T-helper 2 cell (primary cell): ENCODE measurements at regions not wholly inside any gene's neighbourhood (a gene's known extent, or its start where the extent isn't known, plus 50 kb on each side); places are given as distances from the start of the nearest gene placed in this dataset.
A peak's percentile ranks its signal among the peaks of the same experiment; 100 is the strongest.
"Not testable (repeated sequence)": the region's sequence is repeated elsewhere in the genome, so short reads cannot be mapped to it uniquely, and the experiment has no call there.

Experiments
- DNase-seq, 5 experiments: peaks; one replicate each; pipeline versions ENCODE4 v3.0.0 to v3.0.0-alpha.2; 2012 to 2022

- no peak for DNase-seq
Observed at GRCh38 chr10:125554016-125554703, 128.8 kb downstream of the TEX36 start.

DNA sequence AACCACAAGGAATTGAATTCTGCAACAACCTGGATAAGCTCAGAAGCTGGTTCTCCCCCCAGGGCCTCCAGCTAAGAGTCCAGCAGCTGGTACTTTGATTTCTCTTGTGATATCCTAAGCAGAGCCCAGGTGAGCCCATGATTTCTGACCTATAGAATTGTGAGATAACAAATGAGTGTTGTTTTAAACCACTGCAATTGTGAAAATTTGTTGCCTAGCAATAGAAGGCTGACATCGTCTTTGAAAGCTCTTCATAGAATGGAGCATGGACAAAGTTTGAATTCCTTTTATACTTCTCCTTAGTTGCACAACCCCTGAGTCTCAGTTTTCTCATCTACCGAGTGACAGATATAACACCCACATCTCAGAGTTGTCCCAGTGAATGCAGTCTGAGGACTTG lies 129.9 kb downstream of the TEX36 start:
- no peak for DNase-seq

DNA sequence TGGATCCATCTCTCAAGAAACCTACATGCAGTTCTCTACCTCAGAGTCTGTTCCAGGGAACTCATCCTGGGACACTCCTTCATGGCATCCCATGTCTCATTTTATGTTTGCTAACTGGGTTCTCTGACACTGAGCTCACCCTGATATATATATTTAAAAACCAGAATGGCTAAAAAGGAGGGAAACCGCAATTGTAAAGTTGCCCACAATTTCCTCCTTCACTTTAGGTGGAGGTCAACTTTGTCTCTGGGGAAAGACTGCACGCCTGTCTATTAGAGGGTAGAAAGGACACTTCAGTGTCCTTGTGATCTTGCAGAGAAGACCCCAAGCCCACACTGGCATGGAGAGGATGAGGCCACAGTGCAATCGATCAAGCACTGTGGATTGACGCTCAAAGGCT lies 131.7 kb downstream of the TEX36 start:
- no peak for DNase-seq

GRCh38 chr10:125550362-125550761 lies 132.6 kb downstream of the TEX36 start:
- DNase-seq, result no peak

DNA sequence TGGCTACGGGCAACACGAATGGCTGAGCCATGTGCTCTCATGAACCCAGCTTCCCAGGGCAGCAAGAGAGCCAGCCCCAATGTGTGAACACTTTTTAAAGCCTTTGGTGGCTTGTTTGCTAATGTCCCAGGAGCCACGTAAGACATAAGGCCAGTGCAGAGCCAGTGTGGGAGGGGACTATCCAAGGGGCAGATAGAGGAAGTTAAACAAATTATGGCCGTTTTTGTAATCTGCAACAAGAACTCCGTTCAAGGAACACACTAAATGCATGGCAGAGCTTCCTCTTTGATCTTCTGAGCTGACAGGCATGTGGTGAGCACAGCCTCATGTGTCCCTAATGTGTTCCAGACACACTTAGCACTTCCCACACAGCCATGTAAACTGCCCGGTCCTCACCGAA lies 133.3 kb downstream of the TEX36 start:
- no peak for DNase-seq

GRCh38 chr10:125548878-125549277 lies 134.1 kb downstream of the TEX36 start:
- no peak for DNase-seq

- DNase-seq, result no peak
Observed at GRCh38 chr10:125548356-125548755, 134.6 kb downstream of the TEX36 start.

DNA sequence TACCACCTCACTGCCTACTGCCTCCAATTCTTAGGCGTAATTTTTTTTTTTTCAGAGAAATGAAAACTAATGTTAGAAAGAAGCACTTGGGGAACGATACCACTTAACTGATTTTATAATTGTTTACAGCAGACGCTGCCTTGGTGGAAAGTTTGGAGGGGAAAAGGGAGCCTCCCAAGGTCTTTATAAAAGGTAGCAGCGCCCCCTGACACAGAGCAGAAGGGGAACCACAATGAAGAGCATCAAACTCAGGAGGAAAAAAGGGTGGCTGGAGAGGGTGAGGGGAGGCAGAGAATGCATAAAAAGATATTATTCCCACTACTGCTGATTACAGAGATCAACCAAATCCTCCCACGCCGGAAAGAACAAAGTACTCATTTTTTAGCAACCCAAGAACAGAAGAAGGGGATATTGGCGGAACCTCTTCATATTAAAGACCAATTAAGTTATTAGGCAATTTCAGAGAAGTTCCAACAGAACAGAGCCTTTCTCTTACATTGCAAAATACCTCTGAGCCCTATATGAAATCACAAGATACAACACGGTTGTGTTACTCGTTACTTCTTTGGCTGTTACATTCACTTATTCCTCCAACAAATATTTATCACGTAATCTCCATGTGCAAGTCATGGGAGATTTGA lies 135.8 kb downstream of the TEX36 start:
- no peak for DNase-seq

GRCh38 chr10:125543796-125544195 lies 139.2 kb downstream of the TEX36 start:
- no peak for DNase-seq

- no peak for DNase-seq
Observed at GRCh38 chr10:125538947-125539731, 143.8 kb downstream of the TEX36 start.

- DNase-seq, result no peak
Observed at GRCh38 chr10:125536236-125536635, 146.7 kb downstream of the TEX36 start.

DNA sequence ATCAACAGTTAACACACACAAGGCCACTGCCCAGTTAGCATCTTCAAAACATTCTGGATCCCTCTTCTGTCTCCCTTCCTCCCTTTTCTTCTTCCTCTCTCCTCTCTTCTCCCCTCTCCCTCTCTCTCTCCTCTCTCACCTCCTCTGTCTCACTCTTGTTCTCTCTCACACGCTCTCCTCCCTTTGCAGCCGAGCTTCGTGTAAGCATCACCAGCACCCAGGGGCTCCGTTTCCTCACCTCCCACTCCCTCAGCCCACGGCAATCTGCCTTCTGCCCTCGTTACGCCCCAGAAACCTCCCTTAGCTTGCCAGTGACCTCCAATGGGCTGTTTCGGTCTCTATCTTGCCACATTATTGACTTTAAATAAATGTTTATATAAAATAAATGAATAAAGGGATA lies 147.4 kb downstream of the TEX36 start:
- DNase-seq, result no peak

- no peak for DNase-seq
Observed at GRCh38 chr10:125534515-125534914, 148.4 kb downstream of the TEX36 start.

DNA sequence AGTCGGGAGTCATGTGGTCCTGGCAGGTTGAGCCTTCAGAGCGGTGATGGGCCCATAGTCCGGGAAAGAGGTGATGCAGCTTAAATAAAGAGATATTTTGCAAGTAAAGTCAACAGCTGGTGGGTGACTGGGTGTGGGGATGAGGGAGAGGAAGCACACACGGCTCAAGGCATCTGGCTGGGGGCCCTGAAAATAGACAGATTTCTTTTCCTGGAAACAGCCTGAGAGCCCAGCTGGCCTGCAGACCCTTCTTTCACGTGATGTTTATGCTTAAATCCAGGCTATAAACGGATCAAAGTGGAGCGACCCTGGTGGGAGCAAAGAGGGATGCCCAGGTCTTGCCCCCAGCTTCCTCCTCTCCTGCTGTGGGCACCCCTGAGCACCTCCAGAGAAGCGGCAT lies 149.1 kb downstream of the TEX36 start:
- DNase-seq, result no peak

DNA sequence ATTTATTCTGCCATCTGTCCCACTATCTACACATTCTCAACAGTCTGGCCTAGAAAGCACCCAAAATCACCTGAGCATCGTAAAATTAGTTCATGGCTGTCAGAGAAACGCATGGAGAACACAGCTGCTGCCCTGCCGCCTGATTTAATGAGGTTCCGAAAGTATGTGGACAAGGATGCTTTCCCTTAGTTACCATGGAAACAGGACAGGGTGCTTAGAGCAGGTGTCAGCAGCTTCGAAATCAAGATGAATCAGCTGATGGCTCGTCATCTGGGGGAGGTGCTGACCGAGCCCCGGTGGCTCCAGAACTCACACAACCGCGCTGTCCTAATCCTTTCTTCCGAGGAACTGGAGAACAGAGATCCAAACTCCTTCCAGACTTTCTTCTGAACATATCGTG lies 151.5 kb downstream of the TEX36 start:
- DNase-seq, result no peak

DNA sequence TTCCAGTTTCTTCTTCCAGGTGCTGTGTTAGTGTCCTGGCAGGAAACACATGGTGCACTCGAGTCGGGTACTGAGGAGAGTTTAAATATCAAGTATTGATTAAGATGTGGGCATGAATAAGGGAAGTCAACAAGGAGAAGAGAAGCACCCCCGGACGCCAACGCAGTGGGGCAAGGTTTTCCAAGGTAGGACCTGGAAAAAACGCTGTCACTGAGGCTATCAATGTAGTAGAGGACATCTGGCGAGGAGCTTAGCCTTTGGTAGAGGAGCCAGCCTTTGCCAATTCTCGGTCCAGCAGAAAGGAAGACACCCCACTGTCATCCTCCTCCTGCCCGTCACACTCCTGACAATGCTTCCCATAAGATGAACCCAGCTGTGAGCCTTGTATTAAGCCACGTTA lies 159.6 kb downstream of the TEX36 start:
- DNase-seq, result no peak

DNA sequence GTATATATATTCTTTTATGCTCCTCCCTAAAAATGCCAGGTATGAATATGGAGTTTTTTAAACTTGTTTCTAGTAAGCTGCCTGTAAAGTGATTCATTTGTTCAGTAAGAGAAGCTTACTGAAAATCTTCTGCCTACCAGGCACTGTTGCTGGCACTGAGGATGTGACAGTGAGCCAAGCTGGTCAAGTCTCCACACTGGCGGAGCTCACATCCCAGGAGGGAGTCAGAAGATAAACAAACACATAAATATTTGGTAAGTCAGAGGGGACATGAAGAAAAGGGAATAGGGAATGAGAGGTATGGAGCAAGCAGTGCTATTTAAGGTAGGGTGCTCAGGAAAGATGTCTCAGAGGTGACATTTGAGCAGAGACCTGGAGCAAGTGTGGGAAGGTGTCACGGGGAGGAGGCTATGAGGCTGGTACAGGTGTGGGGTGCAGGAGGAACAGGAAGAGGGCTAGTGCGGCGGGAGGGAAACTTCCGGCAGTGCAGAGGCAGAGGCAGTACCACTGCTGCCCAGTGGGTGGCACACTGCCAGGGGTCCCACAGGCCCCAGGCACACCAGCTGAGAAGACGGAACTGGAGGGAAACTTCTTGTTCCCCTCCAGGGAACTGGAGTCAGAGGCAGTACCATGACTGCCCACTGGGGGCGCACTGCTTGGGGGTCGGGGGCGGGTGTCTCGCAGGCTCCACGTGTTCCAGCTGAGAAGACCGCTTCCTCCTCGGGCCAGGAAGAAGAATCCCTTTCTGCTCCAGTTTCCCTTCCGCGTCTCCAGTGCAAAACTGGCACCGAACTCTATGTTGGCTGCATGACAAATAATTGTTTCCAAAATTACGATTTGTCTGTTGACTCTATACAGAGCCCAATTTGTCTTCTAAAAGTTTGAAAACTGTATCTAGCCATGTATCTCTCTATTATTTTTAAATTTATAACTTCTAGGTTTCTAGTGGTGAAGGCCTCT lies 161.0 kb downstream of the TEX36 start:
- DNase-seq, result peak in 1 of 5 experiments; percentile 32

- no peak for DNase-seq
Observed at GRCh38 chr10:125520968-125521367, 162.0 kb downstream of the TEX36 start.

DNA sequence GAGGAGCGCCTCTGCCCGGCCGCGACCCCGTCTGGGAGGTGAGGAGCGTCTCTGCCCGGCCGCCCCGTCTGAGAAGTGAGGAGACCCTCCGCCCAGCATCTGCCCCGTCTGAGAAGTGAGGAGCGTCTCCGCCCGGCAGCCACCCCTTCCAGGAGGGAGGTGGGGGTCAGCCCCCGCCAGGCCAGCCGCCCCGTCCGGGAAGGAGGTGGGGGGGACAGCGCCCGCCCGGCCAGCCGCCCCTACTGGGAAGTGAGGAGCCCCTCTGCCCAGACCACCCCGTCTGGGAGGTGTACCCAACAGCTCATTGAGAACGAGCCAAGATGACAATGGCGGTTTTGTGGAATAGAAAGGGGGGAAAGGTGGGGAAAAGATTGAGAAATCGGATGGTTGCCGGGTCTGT lies 164.6 kb downstream of the TEX36 start:
- not testable (repeated sequence) for DNase-seq

DNA sequence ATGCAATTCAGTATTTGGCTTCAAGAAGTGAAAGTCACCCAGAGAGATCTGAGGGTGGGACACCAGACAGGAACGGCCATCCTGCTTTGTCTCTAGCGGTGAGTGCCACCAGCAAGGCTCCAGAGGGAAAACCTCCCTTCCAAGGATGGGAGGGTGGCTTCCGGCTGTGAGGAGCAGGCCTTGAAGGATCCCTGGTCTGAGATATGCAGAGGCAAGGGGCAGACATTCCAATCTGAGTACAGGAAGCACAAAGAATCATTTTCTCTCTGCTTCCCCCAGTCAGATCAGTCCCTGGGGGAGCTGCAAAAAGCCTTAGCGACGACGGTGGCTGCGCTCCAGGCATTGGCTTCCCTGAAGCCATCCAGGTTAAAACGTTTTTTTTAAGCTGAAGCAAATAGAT lies 167.4 kb downstream of the TEX36 start:
- no peak for DNase-seq

DNA sequence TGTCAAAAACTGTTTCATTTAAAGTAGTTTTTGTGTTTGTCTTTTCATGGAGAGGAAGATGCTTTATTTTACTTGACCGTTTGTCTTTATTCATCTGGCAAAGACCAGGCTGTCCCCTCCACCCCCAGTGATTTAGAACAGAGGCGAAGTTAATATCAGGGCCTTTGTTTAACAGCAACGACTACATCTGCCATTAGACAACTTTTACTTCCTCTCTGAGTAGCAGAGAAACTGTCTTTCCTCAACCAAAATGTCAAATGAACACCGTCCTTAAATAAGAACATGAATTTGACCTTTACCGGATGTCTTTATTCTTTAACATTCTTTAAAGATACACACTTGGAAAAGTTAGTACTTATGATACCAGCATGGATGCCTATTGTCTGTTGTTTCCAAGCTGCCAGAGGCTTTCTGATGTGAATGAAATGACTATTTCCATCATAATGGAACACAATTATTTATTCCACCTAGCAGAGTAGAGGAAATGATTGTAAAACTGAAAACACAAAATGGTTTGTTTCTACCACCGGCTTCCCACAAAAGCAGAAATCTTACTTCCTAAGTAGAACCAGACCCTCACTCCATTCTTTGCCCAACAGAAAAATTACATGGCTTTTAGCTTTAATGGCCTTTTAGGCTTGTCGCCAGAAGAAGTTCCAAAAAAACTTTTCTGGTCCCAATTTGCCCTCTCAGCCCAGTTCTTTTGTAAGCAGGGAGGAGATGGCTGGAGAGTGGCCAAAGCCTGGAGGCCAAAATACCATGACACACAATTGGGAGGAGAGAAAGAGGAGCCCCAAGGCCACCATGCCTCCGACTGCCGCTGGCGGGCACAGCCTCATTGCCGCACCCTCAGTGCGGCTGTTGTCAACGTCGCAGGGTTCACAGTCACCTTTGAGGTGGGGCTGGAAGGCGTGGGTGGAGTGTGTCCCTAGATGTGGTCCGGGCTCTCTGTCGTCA lies 168.5 kb downstream of the TEX36 start:
- no peak for DNase-seq
